UCSD-AML1 (cell line): ENCODE measurements at regions not wholly inside any gene's neighbourhood (a gene's known extent, or its start where the extent isn't known, plus 50 kb on each side); places are given as distances from the start of the nearest gene placed in this dataset.

Experiments used
- DNase-seq: peaks from one replicate; lab custom pipeline; 2025; ENCODE audit not compliant: unreplicated experiment; lab: John Stamatoyannopoulos, UW

DNA sequence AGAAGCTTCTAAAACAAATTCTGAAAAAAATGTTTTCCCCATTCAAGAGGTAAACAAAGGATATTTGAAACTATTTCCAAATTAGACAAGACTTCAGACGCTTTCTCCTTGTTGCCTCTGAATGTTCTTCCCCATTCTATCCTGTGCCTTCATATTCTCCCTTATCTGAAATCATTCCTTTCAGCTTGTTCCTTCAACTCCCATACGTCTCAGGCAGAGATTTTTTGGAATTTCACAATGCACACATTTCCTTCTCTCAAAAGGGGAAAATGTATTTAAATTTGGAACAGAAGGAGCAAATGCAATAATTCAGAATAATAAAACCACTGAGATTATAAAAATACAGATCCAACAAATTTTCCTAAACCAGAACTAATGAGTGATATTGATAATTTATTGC lies 198.7 kb upstream of the IVNS1ABP start:
- DNase-seq: no peak

DNA sequence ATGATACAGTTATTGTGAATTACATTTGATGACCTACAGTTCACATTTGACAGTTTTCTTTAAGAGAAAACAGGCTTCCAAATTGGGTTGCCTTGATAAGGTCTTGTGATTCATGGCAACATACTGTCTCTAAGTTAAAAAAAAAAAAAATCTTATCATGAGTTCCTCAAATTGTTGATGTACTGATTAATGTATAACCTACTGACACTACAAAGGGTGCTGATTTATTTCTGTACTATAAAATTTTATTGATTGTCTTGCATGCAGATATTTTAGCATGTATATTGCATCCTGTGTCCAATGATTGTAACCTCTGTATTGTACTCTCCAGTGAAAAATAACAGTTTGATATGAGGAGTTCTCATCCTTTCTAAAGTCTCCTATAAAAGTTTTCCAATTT lies 197.3 kb upstream of the IVNS1ABP start:
- DNase-seq: no peak

DNA sequence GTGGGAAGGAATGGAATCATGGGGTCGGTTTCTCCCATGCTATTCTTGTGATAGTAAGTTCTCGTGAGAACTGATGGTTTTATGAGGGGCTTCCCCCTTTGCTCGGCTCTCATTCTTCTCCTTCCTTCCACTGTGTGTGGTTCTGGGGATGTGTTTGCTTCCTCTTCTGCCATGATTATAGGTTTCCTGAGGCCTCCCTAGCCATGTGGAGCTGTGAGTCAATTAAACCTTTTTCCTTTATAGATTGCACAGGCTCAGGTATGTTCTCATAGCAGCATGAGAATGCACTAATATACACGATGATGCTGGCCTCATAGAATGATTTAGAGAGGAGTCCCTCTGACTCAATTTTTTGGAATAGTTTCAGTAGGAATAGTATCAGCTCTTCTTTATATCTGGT lies 195.4 kb upstream of the IVNS1ABP start:
- no peak for DNase-seq

DNA sequence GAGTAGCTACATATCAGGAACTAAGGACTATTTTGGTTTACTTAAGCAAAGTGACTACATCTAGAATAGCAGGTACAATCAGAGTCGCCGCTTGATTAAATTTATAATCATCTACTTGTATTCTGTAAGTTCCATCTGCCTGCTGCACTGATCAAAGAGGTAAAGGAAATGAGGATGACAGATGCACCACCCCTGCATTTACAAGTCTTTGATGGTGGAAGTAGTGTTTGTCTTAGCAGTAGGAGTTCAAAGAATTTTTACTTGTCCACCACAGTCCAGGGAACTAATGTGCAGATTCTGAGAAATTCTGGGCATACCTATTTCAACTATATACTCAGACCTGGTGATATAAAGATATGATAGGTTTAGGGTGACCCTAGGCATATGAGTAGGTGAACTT lies 184.1 kb upstream of the IVNS1ABP start:
- DNase-seq: no peak

DNA sequence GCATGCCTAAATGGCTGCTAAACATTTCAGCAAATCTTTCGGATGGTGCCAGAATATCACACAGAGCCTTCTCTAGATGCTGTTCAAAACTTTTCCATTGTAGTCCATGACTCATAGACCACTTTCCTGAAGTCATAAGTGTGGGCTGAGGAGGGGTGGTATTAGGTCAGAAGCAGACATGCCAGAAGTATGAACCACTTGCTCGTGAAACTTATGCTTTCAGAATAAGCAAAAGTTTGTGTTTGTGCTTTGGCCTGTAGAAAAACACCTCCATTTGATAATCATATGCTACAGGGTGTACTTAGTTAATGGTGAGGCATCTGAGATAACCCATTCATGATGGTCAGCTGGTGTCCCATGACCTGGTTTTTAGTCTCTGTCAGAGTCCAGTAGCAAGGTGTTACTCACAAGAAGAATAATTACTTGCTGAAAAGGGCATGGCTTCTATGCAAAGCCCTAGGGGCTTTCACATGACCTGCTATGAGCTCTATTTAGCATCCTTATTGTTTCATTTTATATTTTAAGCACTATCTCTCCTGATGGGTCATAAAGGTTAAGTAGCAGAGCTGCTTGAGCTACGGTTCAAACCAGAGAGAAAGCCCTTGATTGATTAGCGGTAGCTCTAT lies 183.1 kb upstream of the IVNS1ABP start:
- no peak for DNase-seq

DNA sequence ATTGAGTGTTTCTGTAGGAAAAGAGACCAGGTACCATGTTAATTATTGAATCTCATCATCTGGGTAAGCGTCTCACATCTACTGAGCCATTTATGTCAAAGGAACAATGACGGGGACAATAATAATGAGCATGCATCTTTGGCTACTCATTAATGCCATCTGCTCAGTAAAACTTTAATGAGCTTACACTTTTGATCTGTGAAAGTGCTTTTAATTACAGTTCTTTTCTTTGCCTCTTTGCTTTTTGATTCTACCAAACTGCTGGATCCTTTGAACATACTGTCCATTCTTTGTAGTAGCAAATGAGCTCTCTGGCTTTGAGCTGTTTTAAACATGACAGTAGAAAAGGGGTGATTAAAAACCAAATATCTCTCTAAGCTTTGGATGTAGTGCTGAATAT lies 181.2 kb upstream of the IVNS1ABP start:
- no peak for DNase-seq

DNA sequence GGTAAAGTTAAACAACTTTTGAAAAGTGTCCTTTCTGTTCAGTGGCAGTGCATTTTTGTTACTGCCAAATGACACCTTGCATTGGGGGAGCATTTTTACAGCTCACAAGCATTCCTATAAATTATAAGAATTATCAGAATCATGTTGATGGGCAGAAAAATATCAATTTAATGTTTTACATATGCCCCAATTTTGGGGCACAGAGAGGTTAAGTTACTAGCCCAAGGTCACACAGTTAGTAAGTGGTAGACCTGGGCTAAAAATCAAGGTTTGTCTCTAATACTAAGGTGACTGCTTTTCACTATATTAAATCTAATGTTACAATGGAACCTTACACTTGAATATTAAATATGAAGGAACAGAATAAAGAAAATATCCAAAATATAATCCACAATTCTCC lies 180.1 kb upstream of the IVNS1ABP start:
- DNase-seq: no peak

DNA sequence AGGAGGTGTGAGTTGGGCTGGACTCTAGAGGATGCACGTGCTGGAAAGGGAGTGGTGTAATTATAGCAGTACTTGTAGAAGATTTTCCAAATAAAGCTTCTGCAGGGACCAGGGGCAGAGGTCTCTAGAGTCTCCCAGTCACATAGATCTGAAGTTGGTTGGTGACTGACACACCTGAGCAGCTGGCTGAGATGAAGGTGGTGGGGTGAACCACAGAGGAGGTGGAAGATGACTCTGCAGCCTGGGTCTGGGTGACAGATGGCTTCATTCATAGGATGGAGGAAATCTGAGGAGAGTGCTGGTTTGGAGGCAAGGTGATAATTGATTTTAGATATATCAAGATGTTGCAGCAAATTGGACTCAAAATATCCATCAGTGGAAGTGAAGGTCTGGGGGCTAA lies 178.9 kb upstream of the IVNS1ABP start:
- no peak for DNase-seq

DNA sequence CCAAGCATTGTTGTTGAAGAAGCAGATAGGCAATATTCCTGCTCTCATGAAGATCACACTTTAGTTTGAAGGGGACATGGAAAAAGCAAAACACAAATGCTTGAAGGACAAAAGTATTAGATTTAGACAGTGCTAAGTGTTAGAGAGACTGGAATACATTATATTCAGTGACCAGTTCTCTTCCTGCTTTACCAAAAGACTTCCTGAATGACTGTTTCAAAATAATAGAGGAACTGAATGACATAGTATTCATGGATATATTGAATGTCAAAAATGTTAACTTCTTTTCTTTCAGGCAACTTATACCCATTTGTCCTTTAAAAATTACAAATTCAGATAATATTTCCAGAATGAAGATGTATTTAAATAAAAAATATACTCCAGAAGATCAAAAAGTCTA lies 178.0 kb upstream of the IVNS1ABP start:
- DNase-seq: no peak

DNA sequence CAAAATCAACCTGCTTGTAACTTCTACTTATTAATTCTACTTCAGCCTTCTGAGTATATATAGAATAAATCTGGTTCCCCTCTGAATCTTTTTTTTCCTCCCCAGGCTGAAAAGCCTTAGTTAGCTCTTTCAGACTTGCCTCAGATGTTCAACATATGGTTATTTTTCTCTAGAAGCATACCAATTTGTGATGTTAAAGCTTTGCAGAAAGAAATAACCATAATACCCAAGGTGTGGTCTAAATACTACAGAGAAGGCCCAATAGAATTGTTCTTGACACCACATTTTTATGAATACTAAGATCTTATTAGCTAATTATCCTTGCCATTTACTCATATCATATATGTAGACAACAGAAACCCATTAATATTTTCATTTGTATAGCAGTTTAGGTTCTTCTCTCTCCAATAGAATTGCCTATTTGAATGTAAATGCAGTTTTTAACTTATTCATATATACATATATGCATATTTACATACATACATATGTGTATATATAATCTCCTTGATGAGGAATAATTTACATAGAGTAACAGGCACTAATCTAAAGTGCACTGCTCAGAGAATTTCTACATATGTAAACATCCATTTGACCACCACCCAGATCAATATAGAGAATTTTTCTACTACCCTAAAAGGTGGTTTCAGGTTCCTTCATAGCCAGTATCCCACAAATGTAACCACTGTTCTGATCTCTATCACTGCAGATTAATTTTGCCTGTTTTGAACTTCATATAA lies 175.2 kb upstream of the IVNS1ABP start:
- DNase-seq: no peak

DNA sequence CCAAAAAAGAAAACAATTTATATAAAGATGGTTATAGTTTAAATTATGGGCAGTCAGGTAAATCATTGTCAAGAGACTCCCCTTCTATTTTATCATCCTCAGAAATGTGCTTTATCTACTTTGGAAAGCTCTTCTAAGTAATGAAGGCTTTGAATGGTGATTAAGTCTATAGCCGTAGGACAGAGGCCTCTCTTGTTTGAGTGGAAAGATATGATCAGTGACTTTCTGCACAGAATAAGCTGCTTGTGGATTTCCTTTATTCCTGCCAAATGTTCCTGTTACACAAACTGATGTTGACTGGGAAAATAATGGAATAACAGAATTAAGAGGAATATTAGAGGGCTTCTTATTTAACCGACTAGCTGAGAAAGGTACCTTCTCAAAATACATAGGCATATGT lies 174.6 kb upstream of the IVNS1ABP start:
- DNase-seq: no peak

DNA sequence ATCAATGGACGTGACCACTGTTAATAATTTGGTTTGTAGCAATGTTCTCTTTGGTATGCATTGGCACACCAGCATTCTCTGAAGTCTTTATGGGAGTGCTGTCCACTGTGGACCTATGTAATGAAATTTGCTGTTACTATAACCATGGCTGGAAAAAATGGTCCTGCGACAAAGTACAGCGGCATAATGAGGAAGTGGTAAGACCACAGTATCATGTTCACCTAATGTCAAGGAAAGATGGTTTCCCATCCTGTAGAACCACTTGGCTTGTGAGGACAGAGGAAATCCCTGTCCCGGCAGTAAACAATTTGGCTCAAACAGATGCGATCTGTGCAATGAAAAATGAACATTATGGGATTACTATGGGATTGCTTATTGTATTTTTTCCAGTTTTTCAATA lies 173.9 kb upstream of the IVNS1ABP start:
- DNase-seq: no peak

DNA sequence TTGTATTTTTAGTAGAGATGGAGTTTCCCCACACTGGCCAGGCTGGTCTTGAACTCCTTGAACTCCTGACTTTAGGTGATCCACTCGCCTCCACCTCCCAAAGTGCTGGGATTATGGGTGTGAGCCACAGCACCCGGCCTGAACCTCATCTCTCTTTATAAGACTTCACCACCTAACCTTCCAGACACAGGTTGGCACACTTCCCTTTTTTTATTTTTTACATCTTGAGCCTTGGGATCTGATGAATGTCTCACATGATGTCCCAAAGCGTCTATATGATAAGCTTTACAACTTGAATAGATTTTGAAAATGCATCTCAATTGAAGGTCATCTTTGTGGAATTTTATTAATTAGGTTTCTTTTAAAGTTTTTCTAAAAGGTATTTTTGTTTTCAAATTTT lies 172.4 kb upstream of the IVNS1ABP start:
- DNase-seq: no peak

DNA sequence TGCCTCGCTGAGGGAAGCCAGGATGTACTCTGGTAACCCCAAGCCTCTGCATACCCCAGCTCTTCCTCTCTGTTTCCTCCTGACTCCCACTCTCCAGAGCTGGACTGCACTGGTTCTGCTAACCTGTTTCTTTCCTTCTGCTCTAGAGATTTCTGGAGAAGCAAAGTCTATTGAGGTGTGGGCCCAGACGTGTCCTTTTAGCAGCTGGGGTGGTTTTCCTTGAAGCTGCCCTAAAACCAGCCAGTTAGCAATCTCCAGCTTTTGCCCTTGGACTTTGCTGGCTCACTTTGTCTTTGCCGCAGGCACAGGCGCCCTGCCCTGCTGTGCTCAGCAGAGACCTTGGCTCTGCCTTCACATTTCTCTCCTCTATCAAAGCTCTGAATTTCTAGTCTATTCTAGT lies 171.8 kb upstream of the IVNS1ABP start:
- no peak for DNase-seq

DNA sequence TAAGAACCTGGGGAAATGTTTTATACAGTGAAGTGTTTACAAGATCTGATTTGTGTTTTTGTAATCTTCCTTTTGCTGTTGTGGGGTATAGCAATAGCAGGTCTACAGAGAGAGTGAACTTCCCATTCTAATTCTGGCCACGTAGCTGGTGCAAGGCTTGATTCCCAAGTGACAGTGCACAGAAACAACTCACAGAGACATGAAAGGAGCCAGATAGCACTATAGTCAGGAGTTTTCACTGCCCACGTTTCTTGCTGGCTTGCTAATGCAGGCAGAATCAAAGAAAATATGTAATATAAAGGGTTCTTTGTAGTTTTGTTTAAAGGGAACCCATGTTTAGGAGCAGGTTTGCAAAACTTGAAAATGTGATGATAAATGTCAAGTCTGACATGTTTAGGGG lies 170.9 kb upstream of the IVNS1ABP start:
- no peak for DNase-seq

DNA sequence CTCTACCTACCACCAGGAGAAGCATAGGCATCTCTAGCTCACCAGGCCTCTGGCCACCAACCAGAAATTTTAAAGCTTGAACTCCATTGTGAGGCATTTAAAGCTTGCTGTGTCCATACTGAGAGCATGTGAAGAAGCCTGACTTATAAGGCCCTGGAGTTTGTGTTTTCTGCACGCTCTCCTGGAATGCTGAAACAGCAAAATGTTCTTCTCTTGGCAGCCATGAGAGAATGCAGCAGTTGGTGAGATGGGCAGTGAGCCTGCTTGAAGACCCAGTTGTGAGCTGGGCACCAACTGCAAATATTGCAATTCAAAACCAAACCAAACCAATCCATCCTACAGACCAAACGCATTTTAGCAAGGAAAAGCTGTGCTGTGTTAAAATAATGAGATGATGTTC lies 170.0 kb upstream of the IVNS1ABP start:
- no peak for DNase-seq

DNA sequence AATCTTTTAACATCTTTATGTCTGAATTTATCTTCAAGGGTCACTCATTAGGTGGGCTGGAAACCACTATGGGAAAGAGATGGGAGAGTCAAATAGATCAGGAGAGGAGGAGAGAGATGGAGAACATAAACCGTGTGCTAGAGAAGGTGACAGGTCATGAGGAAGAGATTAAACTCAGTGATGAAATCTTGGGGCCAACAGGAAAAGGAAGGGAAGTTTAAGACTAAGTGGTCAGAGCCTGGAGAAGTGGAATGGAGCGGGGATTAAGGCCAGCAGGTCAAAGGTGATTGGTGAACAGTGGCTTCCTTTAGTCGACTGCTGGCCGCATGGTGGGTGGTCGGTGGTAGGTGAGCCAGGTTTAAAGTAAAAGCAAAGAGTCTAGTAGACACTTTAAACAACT lies 169.3 kb upstream of the IVNS1ABP start:
- no peak for DNase-seq

DNA sequence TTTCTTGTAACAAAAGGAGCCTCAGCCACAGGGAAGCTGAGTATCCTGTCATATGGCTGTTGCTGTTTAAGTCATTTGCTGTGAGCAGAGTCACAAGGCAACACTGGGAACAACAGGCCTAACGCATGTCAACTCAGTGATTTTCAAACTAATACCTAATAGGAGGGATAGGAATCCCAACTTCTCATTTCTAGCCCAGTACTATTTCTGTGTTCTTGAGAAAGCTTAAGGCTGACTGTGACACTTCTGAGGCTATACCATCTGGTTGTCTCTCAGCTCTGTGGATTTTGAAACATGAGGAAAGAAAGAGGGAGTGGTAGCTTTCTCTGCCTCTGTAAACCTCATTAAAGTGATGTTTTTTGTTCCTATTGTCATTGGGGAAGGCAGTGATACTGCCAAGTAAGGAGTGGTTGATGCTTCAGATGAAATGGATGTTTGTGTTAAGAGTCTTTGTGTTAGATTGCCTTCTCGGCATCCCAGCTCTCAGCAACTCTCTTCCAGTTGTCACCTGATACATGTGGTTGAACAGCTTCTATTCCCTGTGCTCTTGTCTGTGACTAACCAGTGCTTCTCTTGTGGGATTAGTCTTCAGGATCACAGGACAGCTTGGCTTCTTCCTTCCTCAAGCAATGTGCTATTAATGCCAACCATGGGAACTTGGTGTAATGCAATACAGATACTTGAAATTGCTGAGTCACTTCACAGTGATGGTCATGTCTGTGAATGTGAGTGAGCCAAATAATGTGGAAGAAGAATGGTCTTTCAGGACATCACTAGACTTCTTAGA lies 166.8 kb upstream of the IVNS1ABP start:
- no peak for DNase-seq

DNA sequence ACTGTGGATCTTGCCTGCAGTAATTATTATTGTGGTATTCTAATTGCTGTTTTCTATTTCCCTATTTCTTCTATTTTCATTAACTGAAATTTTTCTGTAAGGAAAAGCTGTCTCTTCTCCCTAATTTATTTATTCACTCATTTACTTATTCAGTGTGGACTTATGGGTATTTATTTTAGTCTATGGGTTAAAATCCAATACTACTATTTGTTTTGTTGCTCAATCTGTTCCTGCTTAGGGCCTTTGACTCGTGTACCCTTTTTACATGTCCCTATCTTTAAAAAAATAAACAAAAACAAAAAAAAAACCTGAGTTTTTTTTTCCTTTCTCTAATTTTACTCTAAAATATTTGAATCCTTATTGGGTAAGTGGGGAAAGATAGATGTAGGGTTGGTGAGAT lies 166.2 kb upstream of the IVNS1ABP start:
- DNase-seq: no peak

DNA sequence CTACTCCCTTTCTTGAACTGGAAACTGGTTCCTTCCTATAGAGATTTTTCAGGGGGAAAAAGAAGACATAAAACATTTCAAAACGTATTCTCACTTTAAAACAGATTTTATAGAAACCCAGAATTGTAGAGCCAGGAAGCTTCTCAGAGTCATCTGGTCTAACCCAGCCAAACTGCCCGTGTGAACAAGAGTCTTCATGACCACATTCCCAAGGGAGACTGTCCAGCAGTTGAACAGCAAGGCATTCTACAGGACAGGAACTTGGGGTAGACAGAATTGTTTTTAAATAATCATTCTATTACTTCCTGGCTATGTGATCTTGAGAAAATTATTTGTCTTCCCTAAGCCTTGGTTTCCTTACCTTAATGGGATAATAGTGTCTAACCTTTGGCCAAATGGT lies 163.5 kb upstream of the IVNS1ABP start:
- no peak for DNase-seq

DNA sequence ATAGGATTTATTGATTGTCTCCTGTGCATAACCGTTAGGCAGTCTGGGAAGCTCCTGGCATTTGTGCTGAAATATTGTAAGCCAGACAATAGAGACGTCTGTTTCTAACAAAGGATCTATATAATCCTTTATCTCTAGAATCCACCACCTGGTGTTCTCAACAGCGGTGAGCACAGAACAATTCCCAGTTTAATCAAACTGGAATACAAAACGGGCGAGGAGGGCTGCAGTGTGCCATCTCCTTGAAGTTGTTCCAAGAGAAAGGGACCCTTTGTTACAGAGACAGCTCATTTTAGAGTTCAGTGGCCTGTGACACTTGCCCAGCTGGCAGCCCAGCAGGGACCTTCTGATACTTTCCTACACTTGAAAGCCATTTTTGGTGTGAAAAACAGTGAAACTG lies 162.8 kb upstream of the IVNS1ABP start:
- DNase-seq: no peak

DNA sequence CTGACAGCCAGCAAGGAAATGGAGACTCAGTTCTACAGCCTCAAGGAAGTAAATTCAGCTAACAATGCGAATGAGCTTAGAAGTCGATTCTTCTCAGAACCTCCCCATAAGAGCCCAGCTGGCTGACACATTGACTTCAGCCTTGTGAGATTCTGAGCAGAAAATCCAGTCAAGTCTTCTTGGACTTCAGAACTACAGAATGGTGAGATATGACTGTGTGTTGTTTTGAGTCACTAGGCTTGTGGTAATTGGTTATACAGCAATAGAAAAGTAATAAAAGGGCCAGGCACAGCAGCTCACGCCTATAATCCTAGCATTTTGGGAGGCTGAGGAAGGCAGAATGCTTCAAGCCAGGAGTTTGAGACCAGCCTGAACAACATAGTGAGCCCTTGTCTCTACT lies 161.8 kb upstream of the IVNS1ABP start:
- no peak for DNase-seq
